Natural killer cell (primary cell): ENCODE measurements at regions not wholly inside any gene's neighbourhood (a gene's known extent, or its start where the extent isn't known, plus 50 kb on each side); places are given as distances from the start of the nearest gene placed in this dataset.

Source experiments
- ATAC-seq, 3 donors: fragments of 150-1000 bp in 2 of 3; fragments of 200-7000 bp in 1 of 3; cut with Tn5 transposase; 1 replicate in 1 of 3; 2 replicates in 2 of 3; pipeline ENCODE4 v1.10.0; 2021; ENCODE audit warnings: mild to moderate bottlenecking in 2 of 3, moderate library complexity in 2 of 3
- DNase-seq, 2 donors: peaks; one replicate each; pipeline versions ENCODE4 v3.0.0 to v3.0.0-alpha.2; 2013 to 2021; ENCODE audit warnings: mixed read lengths in 1 of 2
- H3K27ac ChIP-seq: one replicate; pipeline ENCODE4 v1.5.1; 2013; ENCODE audit warnings: mild to moderate bottlenecking, low read length
- H3K27me3 ChIP-seq: one replicate; pipeline ENCODE4 v1.6.1; 2013; ENCODE audit warnings: low read length; ENCODE audit not compliant: control insufficient read depth, insufficient read depth
- H3K36me3 ChIP-seq: one replicate; pipeline ENCODE4 v1.6.1; 2013; ENCODE audit warnings: low read length; ENCODE audit not compliant: control insufficient read depth, insufficient read depth
- H3K4me1 ChIP-seq: one replicate; pipeline ENCODE4 v1.6.1; 2013; ENCODE audit warnings: low read length; ENCODE audit not compliant: control insufficient read depth, insufficient read depth
- H3K4me3 ChIP-seq: one replicate; pipeline ENCODE4 v1.5.1; 2013; ENCODE audit warnings: low read length
- H3K9me3 ChIP-seq: one replicate; pipeline ENCODE4 v1.6.1; 2013; ENCODE audit warnings: low read length; ENCODE audit not compliant: control insufficient read depth, insufficient read depth
- H3K27ac Mint-ChIP-seq, 2 donors: one replicate each; pipeline ENCODE4 v1.8.0; 2022; ENCODE audit warnings: mild to moderate bottlenecking in 2 of 2, mixed read lengths in 2 of 2, moderate library complexity in 1 of 2
- H3K27me3 Mint-ChIP-seq, 2 donors: one replicate each; pipeline ENCODE4 v1.8.0; 2022; ENCODE audit warnings: low read depth in 2 of 2, mixed read lengths in 2 of 2
- H3K36me3 Mint-ChIP-seq: one replicate; pipeline ENCODE4 v1.8.0; 2022; ENCODE audit warnings: mixed read lengths
- H3K4me1 Mint-ChIP-seq, 2 donors: one replicate each; pipeline ENCODE4 v1.8.0; 2022; ENCODE audit warnings: mixed read lengths in 2 of 2
- H3K4me3 Mint-ChIP-seq: one replicate; pipeline ENCODE4 v1.8.0; 2022; ENCODE audit warnings: mild to moderate bottlenecking, moderate library complexity, mixed read lengths
- H3K9me3 Mint-ChIP-seq, 2 donors: one replicate each; pipeline ENCODE4 v1.8.0; 2022; ENCODE audit warnings: mixed read lengths in 2 of 2
- CTCF ChIP-seq: fragments of 200-600 bp; IDR thresholded peaks from one replicate; pipeline ENCODE4 v1.8.0; 2022; ENCODE audit warnings: antibody characterized with exemption
- WGBS: methylation state at CpG from one replicate; pipeline ENCODE4 v1.1.7; 2013; ENCODE audit warnings: missing lambda C conversion rate; ENCODE audit not compliant: insufficient coverage; 5-methylcytosine and 5-hydroxymethylcytosine counted together
- intact Hi-C: fragments of 100-400 bp; cut with micrococcal nuclease; formaldehyde crosslinking; loops from one replicate; pipeline ENCODE4 v1.14.2; 2022

GRCh38 chr3:117927825-117928224, 1106.8 kb downstream of the IGSF11 start:
- no peak for TF ChIP-seq CTCF

GRCh38 chr3:117928836-117929235, 1105.8 kb downstream of the IGSF11 start:
- Histone ChIP-seq H3K27ac (no peak overlapping the region), H3K4me3 (no peak overlapping the region), H3K9me3 (no peaks in the 10 kb centered on the region), H3K27me3 (no peaks in the 10 kb centered on the region), H3K36me3 (no peaks in the 10 kb centered on the region), H3K4me1 (no peaks in the 10 kb centered on the region)
- H3K9me3 Mint-ChIP-seq, result peaks cover 8 to 11% of the 10 kb centered on the region in 2 donors
- no peaks in the 10 kb centered on the region for H3K4me1 Mint-ChIP-seq
- no peak for TF ChIP-seq CTCF
- DNase-seq (no peak), ATAC-seq (no peak)
- no peaks in the 10 kb centered on the region for H3K36me3 Mint-ChIP-seq
- H3K27me3 Mint-ChIP-seq, result no peaks in the 10 kb centered on the region
- H3K27ac Mint-ChIP-seq, result no peak overlapping the region
- H3K4me3 Mint-ChIP-seq, result no peak overlapping the region
- intact Hi-C loops, result no loop called here

More at GRCh38 chr3:117927825-117928224, 1106.8 kb downstream of the IGSF11 start:
- Mint-ChIP-seq H3K9me3 (peaks cover 7 to 9% of the 10 kb centered on the region in 2 donors), H3K4me3 (no peak overlapping the region), H3K4me1 (no peaks in the 10 kb centered on the region), H3K36me3 (no peaks in the 10 kb centered on the region), H3K27ac (no peak overlapping the region), H3K27me3 (no peaks in the 10 kb centered on the region)
- Histone ChIP-seq H3K4me1 (no peaks in the 10 kb centered on the region), H3K36me3 (no peaks in the 10 kb centered on the region), H3K27me3 (no peaks in the 10 kb centered on the region), H3K9me3 (no peaks in the 10 kb centered on the region), H3K4me3 (no peak overlapping the region), H3K27ac (no peak overlapping the region)
- ATAC-seq (no peak), DNase-seq (no peak)
- intact Hi-C loops, result no loop called here
- WGBS, result 100% methylated on average over 1 of the region's 1 CpG

GRCh38 chr3:117932441-117932840, 1102.2 kb downstream of the IGSF11 start:
- H3K27ac ChIP-seq, result no peak overlapping the region
- H3K4me3 ChIP-seq, result no peak overlapping the region
- intact Hi-C loops, result no loop called here
- peaks cover 8 to 14% of the 10 kb centered on the region in 2 donors for H3K9me3 Mint-ChIP-seq
- ATAC-seq, result no peak
- no peak overlapping the region for H3K27ac Mint-ChIP-seq
- no peaks in the 10 kb centered on the region for H3K27me3 Mint-ChIP-seq
- H3K36me3 ChIP-seq, result no peaks in the 10 kb centered on the region
- no peak for TF ChIP-seq CTCF
- H3K4me1 ChIP-seq, result no peaks in the 10 kb centered on the region
- H3K4me1 Mint-ChIP-seq, result no peaks in the 10 kb centered on the region
- DNase-seq, result no peak
- no peaks in the 10 kb centered on the region for H3K36me3 Mint-ChIP-seq
- H3K27me3 ChIP-seq, result no peaks in the 10 kb centered on the region
- H3K9me3 ChIP-seq, result no peaks in the 10 kb centered on the region
- H3K4me3 Mint-ChIP-seq, result no peak overlapping the region

GRCh38 chr3:117936159-117936558, 1098.5 kb downstream of the IGSF11 start:
- Mint-ChIP-seq H3K4me3 (no peak overlapping the region), H3K27me3 (no peaks in the 10 kb centered on the region), H3K4me1 (no peaks in the 10 kb centered on the region), H3K27ac (no peak overlapping the region), H3K36me3 (no peaks in the 10 kb centered on the region), H3K9me3 (peaks cover 9 to 18% of the 10 kb centered on the region in 2 donors)
- no peak overlapping the region for H3K4me3 ChIP-seq
- no peaks in the 10 kb centered on the region for H3K36me3 ChIP-seq
- H3K27me3 ChIP-seq, result no peaks in the 10 kb centered on the region
- no peaks in the 10 kb centered on the region for H3K4me1 ChIP-seq
- WGBS, result 91% methylated on average over 2 of the region's 4 CpGs
- ATAC-seq, result no peak
- H3K27ac ChIP-seq, result no peak overlapping the region
- no peak for DNase-seq
- TF ChIP-seq CTCF, result no peak
- H3K9me3 ChIP-seq, result no peaks in the 10 kb centered on the region
- intact Hi-C loops, result no loop called here
